GM21717 (cell line): ENCODE measurements at regions not wholly inside any gene's neighbourhood (a gene's known extent, or its start where the extent isn't known, plus 50 kb on each side); places are given as distances from the start of the nearest gene placed in this dataset.
"Not testable (repeated sequence)": the region's sequence is repeated elsewhere in the genome, so short reads cannot be mapped to it uniquely, and the experiment has no call there.

Experiments used
- ATAC-seq: cut with Tn5 transposase; IDR thresholded peaks from one replicate; pipeline ENCODE4 v1.9.1; 2021; ENCODE audit warnings: mild to moderate bottlenecking, moderate library complexity; ENCODE audit not compliant: unreplicated experiment

DNA sequence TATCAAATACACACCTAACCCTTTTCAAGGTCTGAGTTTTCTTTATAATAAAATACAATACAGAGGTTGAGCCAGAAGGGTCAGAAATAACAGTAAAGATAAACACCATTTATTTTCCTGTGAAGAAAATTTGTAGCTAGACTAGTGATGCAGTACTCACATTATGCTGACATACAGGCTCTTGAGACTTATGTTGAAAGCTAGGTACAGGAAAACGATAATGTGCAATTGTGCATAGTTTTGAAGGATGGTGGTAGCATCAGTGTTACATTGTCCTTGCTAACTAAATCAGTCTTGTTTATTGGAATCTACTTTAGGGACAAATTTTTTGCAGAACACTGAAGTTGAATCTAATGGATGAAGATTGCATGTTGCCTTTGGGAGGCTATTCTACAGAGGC, 1877.2 kb downstream of the PCDH7 start:
- ATAC-seq, result no peak

DNA sequence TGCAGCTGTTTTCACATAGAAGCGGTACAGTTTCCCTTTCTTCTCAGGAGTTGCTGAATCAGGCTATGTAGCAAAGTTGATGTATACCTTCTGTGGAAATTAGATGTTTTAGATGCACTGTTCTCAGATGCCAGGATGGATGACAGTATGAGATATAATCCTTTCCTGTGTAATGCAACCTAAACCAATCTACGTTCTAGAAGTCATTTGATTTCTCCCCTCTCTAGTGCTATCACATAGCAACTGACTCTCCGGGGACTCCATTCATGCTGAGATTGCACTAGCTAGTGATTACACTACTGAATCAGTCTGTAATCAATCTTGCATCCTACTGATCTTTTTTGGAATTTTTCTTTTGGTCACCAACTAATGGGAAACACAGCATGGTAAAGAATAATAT, 1881.7 kb downstream of the PCDH7 start:
- no peak for ATAC-seq

DNA sequence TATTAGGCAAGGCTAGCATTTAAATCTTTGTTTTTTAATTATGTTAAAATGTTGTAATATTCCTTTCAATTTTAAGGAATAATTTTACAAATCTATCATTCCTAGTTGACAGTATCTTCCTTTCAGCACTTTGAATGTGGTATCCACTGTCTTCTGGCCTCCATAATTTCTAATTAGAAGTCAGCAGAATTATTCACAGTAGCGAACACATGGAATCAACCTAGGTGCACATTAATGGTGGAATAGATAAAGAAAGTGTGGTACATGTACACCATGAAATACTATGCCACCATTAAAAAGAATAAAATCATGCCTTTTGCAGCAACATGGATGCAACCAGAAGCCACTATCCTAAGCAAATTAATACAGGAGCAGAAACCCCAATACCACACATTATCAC, 1887.8 kb downstream of the PCDH7 start:
- no peak for ATAC-seq

DNA sequence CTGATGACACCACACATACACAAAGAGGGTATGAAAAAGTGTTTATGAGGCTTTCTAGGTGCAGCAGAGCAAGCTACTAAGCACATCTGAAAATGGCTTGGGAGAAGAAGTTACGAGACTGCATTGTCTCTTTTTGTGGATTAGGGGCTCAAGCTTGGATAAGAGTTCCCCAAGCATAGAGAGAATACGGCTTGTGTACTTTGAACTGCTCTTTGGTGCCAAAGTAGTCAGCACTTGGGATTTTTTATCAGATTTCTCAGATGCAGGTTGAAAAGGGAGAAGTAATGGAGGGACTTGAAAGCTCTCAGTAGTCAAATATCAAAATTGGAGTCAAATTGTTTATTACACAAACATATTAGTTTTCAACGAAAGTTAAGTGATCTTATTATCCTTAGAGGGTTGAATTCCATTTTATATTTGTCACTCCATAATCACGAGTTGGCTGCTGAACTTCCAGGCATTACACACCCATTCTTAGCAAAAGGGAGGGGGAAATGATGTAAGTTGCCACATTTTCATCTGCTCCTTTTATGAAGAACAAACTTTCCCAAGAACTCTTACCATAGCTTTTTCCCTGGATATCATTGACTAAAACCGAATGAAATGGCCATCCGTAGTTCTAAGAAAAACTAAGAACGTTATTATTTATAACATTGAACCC, 1904.9 kb downstream of the PCDH7 start:
- ATAC-seq, result no peak

DNA sequence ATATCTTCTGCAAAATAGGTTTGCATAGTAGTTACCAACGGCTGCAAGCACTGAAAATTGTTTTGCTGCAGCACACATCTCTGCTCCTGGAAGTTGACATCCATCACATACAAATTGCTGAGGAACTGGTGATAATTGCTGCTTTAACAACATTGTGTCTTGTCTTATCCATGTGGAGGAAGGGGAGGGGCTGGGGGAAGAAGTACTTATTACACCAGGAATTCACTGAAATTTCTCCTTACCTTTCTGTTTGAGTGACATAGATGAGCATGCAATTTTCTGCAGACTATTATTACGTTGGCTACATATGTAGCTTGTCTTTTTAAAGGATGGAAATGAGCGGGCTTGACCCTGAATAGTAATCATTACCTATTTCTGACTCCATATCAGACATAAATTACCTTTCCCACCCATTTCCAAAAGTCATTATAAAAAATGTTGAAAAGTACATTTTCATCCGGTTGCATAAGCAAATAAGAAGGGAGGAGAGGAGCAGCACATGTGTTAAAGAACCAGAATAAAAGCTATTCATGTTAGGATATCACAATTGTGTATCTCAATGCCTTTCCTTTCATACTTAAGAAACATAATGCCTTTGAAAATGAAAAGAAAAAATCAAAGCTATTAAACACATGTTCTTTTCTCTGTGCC, 1905.6 kb downstream of the PCDH7 start:
- ATAC-seq, result no peak

DNA sequence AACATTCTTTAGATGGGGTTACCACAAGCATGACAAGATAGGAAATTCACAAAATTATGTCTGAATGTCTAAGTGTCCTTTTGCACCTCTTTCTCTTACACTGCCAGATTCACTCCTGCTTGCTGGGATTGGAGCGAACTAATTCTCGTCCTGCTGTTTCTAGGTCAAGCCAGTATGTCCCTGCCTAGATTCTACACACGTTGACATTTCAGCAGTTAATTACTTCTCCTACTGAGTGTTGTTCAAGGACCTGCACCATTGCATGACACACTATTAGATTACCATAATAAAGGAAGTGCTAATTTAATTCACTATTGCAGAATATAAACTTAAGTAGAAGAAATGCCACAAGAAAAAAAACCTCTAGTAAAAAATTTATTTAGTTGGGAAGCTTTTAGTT, 1911.7 kb downstream of the PCDH7 start:
- ATAC-seq, result no peak

DNA sequence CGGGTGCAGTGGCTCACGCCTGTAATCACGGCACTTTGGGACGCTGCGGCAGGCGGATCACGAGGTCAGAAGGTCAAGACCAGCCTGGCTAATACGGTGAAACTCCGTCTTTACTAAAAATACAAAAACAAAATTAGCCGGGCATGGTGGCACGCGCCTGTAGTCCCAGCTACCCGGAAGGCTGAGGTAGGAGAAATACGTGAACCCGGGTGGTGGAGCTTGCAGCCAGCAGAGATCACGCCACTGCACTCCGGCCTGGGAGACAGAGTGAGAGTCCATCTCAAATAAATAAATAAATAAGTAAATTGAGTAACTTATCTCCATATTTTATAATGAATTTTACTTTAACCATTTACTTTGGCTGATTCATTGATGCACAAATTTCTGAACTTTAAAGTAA, 1913.3 kb downstream of the PCDH7 start:
- no peak for ATAC-seq

DNA sequence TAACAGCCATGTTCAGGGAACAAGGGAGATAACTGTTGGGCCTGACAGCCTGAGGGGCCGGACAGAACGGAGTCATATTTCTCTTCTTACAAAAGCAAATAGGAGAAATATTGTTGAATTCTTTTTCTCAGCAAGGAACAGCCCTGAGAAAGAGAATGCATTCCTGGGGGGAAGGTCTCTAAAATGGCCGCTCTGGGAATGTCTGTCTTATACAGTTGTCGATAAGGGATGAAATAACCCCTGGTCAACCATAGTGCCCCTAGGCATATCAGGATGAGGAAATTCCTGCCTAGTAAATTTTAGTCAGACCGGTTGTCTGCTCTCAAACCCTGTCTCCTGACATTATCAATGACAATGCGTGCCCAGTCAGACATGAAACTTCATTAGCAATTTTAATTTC, 1925.5 kb downstream of the PCDH7 start:
- ATAC-seq, result no peak

DNA sequence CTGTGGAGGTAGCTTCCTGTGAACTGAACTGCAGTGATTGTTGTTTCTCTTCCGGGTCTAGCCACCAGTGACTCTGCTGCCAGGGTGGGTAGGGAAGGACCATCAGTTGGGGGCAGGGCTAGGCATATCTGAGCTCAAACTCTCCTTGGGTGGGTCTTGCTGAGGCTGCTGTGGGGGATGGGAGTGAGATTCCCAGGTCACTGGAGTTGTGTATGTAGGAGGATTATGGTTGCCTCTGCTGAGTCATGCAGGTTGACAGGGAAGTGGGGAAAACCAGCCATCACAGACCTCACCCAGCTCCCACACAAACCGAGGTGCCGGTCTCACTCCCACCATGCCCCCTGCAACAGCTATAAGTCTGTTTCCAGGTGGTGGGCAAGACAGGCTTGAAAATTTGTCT, 1937.8 kb downstream of the PCDH7 start:
- no peak for ATAC-seq

DNA sequence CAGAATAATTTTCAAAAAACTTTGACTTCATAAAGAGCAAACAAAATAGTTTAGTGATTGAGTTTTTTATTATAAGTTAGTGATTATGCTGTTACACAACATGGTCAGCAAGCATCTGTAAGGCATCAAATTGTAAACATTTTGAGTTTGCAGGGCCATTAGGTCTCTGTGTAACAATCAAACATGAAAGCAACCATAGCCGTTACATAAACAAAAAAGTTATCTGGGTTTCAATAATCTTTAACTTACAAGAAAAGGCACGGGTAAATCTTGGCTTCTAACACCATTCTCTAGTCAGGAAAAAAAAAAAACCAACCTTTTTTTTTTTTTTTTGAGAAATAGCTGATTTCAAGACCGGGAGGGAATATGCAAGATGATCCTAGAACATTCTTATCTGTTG, 1941.1 kb downstream of the PCDH7 start:
- no peak for ATAC-seq

DNA sequence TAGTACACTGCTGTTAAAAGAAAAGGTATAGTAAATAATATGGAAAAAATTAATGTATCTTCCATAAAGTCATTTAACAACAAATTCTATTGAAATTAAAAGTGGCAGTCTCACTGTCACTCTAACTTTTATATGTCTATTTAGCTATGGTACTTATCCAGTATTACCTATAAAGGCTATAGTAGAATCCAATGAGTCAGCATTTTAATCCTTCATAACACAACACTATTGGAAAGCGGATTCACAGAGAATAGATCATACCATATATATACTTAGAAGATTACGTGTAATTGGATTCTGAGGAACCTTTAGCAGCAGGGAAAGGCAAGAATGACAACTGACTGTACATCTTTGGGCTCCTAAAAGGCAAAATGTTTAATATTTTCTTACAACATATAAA, 1942.6 kb downstream of the PCDH7 start:
- no peak for ATAC-seq

DNA sequence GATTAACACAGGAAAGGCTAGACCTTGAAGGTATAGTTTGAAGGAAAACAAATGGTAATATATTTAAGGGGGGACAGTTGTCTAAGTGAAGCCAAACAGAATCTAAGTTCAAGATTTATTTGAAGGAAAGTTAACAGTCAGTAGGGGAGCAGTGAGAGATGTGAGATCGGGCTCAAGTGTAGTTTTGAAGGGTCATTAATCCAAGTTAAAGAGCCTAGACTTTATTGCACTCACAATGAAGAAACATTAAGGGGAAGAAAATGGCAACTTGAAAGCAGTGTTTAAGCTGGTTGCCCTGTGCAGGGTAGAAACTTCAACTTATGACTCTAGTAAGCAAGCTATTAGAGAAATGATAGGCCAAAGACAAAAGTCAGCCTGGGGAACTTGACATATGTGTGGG, 1952.2 kb downstream of the PCDH7 start:
- no peak for ATAC-seq

DNA sequence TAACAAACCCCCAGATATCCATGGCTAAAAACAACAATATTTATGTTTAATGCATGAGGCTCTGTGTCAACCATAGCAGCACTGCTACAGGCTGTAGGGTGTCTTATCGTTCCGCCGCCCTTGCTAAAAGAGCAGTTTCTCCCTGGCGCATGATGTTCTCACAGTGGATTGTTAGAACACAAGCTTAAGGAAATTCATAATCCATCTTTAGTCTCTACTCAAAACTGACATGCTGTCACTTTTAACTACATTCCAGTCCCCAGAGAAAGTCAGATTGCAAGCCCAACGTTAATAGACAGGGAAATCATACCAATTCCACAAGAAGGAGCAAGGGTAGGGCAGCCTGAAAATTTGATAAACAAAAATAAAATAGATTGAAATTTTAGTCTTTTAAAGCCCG, 1960.8 kb downstream of the PCDH7 start:
- no peak for ATAC-seq

DNA sequence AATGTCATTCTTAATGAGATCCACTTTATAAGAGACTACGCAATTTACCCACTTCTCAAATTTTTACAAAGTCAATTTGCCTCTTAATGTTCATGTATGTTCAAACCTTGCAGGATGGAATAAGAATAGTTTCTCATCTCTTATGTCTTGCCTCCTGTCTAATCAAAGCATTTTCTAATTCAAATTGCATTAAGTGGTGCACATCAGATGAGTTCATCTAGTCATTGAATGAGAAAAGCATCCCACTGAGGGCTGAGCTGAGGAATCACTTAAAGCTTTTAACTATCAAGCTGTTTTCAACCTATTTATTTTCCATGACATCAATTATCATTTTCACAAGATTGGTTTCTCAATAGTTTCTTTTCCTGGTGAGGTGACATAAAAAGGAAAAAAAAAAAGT, 1964.0 kb downstream of the PCDH7 start:
- no peak for ATAC-seq

DNA sequence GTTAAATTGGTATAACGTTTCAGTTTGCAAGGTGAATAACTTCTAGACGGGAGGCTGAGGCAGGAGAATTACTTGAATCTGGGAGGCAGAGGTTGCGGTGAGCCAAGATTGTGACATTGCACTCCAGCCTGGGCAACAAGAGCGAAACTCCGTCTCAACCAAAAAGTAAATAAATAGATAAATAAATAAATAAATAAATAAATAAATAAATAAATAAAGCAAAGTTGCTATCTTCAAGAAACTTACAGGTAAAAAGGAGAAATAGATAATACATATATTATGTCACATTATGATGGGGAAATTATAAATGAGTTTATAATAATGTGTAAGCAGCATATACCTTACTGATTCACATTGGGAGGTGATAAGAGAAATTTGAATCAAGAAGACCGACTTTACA, 1966.0 kb downstream of the PCDH7 start:
- ATAC-seq, result no peak

DNA sequence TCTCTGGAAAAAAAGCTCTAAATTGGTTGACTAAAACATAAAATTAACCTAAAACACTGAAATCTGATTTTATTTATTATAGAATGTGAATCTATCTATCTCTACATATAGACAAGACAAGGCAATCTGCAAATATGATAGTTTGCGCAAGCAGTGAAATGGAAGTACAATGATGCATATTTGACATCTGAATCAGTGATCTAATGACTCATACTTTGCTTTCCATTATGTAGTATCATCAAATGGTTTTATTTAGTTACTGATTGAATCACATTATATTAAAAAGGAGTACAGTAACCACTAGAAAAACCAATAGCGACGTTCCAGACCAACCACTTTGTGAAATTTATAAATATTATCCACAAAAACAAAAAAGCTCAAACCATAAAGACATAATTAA, 1969.3 kb downstream of the PCDH7 start:
- no peak for ATAC-seq

DNA sequence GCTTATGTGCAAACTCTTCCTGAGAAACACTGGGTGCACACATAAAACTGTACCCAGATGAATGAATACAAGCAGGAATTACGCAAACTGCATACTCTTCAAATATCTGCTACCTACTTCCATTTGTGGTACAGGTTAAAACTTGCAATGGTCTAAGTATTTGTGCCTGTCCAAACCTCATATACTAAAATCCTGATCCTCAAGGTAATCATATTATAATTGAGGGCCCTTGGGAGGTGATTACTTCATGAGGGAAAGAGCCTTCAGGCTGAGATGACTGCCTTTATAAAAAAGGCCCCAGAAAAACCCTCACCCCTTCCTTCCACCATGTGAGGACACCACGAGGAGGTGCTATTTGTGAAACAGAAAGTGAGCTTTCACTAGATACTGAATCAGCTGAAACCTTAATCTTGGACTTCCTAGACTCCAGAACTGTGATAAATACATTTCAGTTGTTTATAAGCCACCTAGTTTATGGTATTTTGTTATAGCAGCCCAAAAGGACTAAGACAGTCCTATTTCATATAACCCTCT, 1977.2 kb downstream of the PCDH7 start:
- ATAC-seq, result no peak

DNA sequence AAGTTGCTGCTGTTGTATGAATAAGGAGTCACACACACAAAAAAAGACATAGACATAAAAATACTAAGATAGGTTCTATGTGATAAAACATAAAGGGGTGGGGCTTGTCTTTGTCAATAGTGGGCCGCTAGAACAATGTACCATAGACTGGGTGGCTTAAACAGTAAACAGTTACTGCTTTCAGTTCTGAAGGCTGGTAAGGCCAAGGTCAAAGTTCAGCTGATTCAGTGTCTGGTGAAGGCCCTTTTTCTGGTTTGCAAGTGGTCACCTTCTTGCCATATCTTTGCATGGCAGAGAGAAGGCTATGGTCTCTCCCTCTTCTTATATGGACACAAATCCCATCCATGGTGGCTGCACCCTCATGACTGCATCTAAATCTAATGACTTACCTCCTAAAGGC, 1980.7 kb downstream of the PCDH7 start:
- no peak for ATAC-seq

DNA sequence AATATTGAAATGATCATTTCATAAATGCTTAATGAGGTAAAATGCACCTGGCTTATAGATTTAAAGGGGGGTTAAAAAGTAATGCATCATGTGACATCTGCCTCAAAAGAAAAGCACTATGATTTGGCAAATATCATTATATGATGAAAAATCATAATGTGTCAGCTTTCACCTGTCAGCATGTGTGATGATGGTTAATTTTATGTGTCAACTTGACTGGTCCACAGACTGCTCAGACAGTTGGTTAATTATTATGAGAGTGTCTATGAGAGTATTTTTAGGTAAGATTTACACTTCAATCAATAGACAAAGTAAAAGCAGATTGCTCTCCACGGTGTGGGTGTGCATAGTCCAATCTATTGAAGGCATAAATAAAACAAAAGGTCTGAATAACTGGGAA, 1986.7 kb downstream of the PCDH7 start:
- ATAC-seq, result no peak

DNA sequence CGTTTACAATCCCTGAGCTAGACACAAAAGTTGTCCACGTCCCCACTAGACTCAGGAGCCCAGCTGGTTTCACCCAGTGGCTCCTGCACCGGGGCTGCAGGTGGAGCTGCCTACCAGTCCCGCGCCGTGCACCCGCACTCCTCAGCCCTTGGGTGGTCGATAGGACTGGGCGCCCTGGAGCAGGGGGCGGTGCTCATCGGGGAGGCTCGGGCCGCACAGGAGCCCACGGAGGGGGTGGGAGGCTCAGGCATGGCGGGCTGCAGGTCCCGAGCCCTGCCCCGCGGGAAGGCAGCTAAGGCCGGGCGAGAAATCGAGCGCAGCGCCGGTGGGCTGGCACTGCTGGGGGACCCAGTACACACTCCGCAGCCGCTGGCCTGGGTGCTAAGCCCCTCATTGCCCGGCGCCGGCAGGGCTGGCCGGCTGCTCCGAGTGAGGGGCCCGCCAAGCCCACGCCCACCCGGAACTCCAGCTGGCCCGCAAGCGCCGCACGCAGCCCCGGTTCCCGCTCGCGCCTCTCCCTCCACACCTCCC, 1996.0 kb downstream of the PCDH7 start:
- ATAC-seq, result not testable (repeated sequence)

DNA sequence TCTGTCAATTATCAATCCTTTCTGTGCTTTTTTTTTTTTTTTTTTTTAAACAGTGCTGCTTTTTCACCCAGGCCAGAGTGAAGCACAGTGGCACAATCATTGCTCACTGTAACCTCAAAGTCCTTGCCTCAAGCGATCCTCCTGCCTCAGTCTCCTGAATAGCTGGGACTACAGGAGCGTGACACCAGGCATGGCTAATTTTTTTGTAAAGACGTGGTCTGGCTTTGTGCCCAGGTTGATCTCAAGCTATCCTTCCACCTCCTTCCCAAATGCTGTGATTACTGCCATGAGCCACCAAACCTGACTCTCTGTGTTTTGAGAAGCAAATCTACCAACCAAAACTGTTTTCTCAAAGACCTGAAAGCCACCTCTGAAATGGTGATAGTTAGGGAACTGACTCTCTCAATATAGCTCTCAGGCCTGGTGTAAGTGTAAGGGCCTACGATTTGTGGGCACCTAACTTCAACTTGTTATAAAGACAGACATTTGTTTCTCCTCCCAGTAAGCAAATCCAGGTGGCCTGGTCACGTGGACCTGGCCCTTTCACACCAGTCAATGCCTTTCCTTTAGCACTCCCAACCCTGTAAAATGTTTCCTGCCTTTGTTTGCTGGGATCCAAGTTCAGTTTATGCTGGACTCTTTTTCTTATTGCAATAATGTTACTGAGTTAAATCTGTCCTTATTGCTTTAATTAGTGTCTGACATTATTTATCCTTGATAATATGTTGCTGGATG, 2015.9 kb downstream of the PCDH7 start:
- no peak for ATAC-seq

DNA sequence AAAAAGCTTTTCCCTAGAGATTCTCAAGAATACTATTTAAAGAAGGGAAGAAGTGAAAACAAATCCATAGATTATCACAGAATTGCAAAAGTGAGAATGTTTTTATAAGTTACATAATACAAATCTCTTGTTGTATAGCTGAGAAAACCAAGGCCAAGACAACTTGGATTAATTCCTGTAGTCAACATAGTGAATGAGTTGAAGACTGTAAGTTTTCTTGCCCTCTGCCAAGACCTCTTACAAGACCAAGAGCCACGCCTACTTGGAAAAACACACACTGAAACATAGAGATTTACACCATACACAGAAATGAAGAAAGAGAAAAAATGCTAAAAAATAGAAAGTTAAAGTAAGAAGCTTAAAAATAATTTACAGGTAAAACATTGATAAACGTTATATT, 2024.0 kb downstream of the PCDH7 start:
- no peak for ATAC-seq
